HEK293T (cell line): ENCODE measurements at regions not wholly inside any gene's neighbourhood (a gene's known extent, or its start where the extent isn't known, plus 50 kb on each side); places are given as distances from the start of the nearest gene placed in this dataset.

ENCODE experiments used
- CTCF ChIA-PET: fragments of 350-600 bp; formaldehyde crosslinking; extraction: SDS; loops from one replicate; lab custom pipeline; 2021; ENCODE audit warnings: antibody characterized with exemption, inconsistent platforms; lab: Yijun Ruan, JAX
- POLR2A ChIA-PET: fragments of 350-600 bp; formaldehyde crosslinking; extraction: SDS; loops from one replicate; lab custom pipeline; 2020; ENCODE audit warnings: antibody characterized with exemption, inconsistent platforms; lab: Yijun Ruan, JAX
- DNase-seq: peaks from one replicate; pipeline ENCODE4 v3.0.0; 2012; ENCODE audit warnings: mixed read lengths; ENCODE audit errors: extremely low spot score
- ARNT ChIP-seq: fragments of 450-650 bp; IDR thresholded peaks from 2 replicates; pipeline ENCODE4 v1.6.1; 2017; ENCODE audit warnings: mild to moderate bottlenecking
- BHLHE40 ChIP-seq: fragments of 450-650 bp; IDR thresholded peaks from 2 replicates; pipeline ENCODE4 v1.6.1; 2016; ENCODE audit warnings: mild to moderate bottlenecking, moderate library complexity, borderline replicate concordance
- CTBP1 ChIP-seq: fragments of 450-650 bp; IDR thresholded peaks from 2 replicates; pipeline ENCODE4 v1.6.1; 2016; ENCODE audit warnings: borderline replicate concordance
- ELF4 ChIP-seq: fragments of 450-650 bp; IDR thresholded peaks from 2 replicates; pipeline ENCODE4 v1.6.1; 2017; ENCODE audit warnings: antibody characterized with exemption
- FOXA1 ChIP-seq: fragments of 450-650 bp; IDR thresholded peaks from 2 replicates; pipeline ENCODE4 v1.6.1; 2016; ENCODE audit warnings: mild to moderate bottlenecking
- FOXK2 ChIP-seq: fragments of 450-650 bp; IDR thresholded peaks from 2 replicates; pipeline ENCODE4 v1.6.1; 2016; ENCODE audit warnings: mild to moderate bottlenecking
- FOXM1 ChIP-seq: fragments of 450-650 bp; IDR thresholded peaks from 2 replicates; pipeline ENCODE4 v1.6.1; 2017; ENCODE audit warnings: mild to moderate bottlenecking, borderline replicate concordance
- HDGF ChIP-seq: fragments of 450-650 bp; IDR thresholded peaks from 2 replicates; pipeline ENCODE4 v1.6.1; 2017; ENCODE audit warnings: antibody characterized with exemption, borderline replicate concordance
- L3MBTL2 ChIP-seq: fragments of 450-650 bp; conservative IDR thresholded peaks from 2 replicates; pipeline ENCODE4 v1.6.1; 2016; ENCODE audit warnings: mild to moderate bottlenecking
- LEF1 ChIP-seq: fragments of 450-650 bp; IDR thresholded peaks from 2 replicates; pipeline ENCODE4 v1.6.1; 2017; ENCODE audit warnings: mild to moderate bottlenecking, borderline replicate concordance
- NFRKB ChIP-seq: fragments of 450-650 bp; IDR thresholded peaks from 2 replicates; pipeline ENCODE4 v1.6.1; 2016; ENCODE audit warnings: mild to moderate bottlenecking, moderate library complexity
- PKNOX1 ChIP-seq: fragments of 450-650 bp; IDR thresholded peaks from 2 replicates; pipeline ENCODE4 v1.6.1; 2016
- SP1 ChIP-seq: fragments of 450-650 bp; IDR thresholded peaks from 2 replicates; pipeline ENCODE4 v1.6.1; 2017
- SUZ12 ChIP-seq: fragments of 450-650 bp; IDR thresholded peaks from 2 replicates; pipeline ENCODE4 v1.6.1; 2016; ENCODE audit warnings: mild to moderate bottlenecking
- TARDBP ChIP-seq: fragments of 450-650 bp; IDR thresholded peaks from 2 replicates; pipeline ENCODE4 v1.6.1; 2016
- ZNF384 ChIP-seq: fragments of 450-650 bp; IDR thresholded peaks from 2 replicates; pipeline ENCODE4 v1.6.1; 2016

DNA sequence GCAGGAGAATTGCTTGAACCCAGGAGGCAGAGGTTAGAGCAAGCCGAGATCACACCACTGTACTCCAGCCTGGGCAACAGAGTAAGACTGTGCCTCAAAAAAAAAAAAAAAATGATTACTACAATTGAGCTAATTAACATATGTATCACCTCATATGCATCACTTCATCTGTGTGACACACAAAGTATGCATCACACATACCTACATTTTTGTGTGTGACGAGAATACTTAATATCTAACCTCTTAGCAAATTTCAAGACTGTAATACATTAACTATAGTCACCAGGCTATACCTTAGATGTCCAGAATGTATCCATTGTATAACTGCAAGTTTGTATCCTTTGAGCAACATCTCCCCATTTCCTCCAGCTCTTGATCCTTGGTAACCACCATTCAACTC is 214.2 kb upstream of the MON1B start:
- ChIA-PET CTCF (no interaction called here), POLR2A (no interaction called here)
- DNase-seq, result no peak
- TF ChIP-seq L3MBTL2 (no peak), HDGF (no peak), ELF4 (no peak), SUZ12 (no peak), PKNOX1 (no peak), BHLHE40 (no peak), FOXA1 (no peak), FOXM1 (no peak), LEF1 (no peak), ARNT (no peak), NFRKB (no peak), CTBP1 (no peak), FOXK2 (no peak), TARDBP (no peak), SP1 (no peak), ZNF384 (no peak)

DNA sequence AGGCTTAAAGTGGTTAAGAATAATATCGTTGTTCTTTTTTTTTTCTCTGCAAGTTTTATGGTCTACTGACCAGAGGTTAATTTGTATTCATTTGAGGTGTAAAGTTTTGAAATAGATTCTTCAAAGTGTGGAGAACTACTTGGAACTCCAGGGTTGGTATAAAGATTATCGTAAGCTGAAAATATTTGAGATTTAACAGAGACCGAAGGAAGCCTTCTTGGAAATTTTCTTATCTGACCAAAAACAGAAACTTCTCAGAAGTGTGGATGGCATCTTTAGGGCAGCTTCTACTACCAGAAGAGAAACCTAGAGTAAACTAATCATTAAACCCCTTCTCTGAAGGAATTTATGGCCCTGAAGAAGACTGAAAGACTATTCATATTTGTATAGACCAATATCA is 206.8 kb upstream of the MON1B start:
- TF ChIP-seq FOXM1 (no peak), FOXK2 (no peak), SUZ12 (no peak)
- DNase-seq, result no peak
- ChIA-PET POLR2A (no interaction called here), CTCF (no interaction called here)

GRCh38 chr16:76985392-76986045 is 205.5 kb upstream of the MON1B start:
- ChIA-PET CTCF (no interaction called here), POLR2A (no interaction called here)
- DNase-seq, result no peak

DNA sequence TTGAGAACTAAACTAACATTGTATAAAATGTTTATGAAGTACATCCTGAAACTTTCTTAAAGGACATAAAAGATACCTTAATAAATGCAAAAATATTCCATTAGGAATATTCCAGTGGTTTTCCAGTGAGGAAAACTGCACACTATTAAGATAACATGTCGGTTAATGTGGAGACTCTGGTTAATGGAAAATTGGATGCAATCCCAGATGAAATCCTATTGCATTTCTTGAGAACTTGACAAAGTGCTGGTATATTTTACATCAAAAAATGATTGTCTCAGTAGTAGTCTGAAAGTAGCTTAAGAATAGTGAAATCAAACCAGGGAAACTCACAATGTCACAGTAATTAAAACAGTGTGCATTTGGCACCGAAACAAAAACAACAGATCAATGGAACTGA is 202.5 kb upstream of the MON1B start:
- POLR2A ChIA-PET, result no interaction called here
- CTCF ChIA-PET, result no interaction called here
- no peak for DNase-seq
- TF ChIP-seq ZNF384 (no peak), HDGF (no peak), CTBP1 (no peak), PKNOX1 (no peak), ARNT (no peak), FOXK2 (no peak), L3MBTL2 (no peak), TARDBP (no peak), SUZ12 (no peak), FOXA1 (no peak), FOXM1 (no peak), SP1 (no peak), BHLHE40 (no peak), NFRKB (no peak), ELF4 (no peak), LEF1 (no peak)

More at GRCh38 chr16:76985392-76986045, 205.5 kb upstream of the MON1B start:
- TF ChIP-seq ARNT (no peak), LEF1 (no peak), SP1 (no peak), FOXK2 (no peak), ZNF384 (no peak), ELF4 (no peak), FOXA1 (no peak), TARDBP (no peak), CTBP1 (no peak), HDGF (no peak), FOXM1 (no peak), BHLHE40 (no peak), L3MBTL2 (no peak), PKNOX1 (no peak), SUZ12 (no peak)

DNA sequence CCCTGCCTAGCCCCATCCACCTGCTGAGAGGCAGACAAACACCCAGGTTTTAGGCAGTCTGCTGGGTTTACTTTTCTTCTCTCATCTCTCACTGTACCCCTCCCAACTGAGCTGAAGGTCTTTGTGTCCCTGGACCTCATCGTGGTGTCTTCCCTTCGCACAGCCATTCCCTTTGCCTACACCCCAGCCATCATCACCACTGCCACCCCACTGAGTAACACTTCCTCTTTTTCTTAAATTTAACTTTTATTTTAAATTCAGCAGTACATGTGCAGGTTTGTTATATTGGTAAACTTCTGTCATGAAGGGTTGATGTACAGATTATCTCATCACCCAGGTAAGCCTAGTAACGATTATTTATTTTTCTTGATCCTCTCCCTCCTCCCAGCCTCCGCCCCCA is 188.3 kb upstream of the MON1B start:
- TF ChIP-seq SUZ12 (no peak), HDGF (no peak), SP1 (no peak), ELF4 (no peak), ZNF384 (no peak), NFRKB (no peak), FOXM1 (no peak)
- ChIA-PET CTCF (no interaction called here), POLR2A (no interaction called here)
- no peak for DNase-seq

GRCh38 chr16:77009453-77009852 is 181.5 kb upstream of the MON1B start:
- TF ChIP-seq FOXA1, result no peak
- TF ChIP-seq BHLHE40, result no peak
- no peak for TF ChIP-seq SUZ12
- TF ChIP-seq CTBP1, result no peak
- no peak for TF ChIP-seq FOXM1
- TF ChIP-seq L3MBTL2, result no peak
- TF ChIP-seq NFRKB, result no peak
- no peak for TF ChIP-seq FOXK2
- TF ChIP-seq HDGF, result no peak
- TF ChIP-seq LEF1, result no peak
- TF ChIP-seq ARNT, result no peak
- TF ChIP-seq ZNF384, result no peak
- TF ChIP-seq ELF4, result no peak
- TF ChIP-seq TARDBP, result no peak
- TF ChIP-seq PKNOX1, result no peak
- ChIA-PET CTCF (no interaction called here), POLR2A (no interaction called here)
- DNase-seq, result no peak
